HG03354 (cell line): ENCODE measurements at regions not wholly inside any gene's neighbourhood (a gene's known extent, or its start where the extent isn't known, plus 50 kb on each side); places are given as distances from the start of the nearest gene placed in this dataset.

ENCODE experiments used
- ATAC-seq: cut with Tn5 transposase; IDR thresholded peaks from one replicate; pipeline ENCODE4 v1.9.1; 2021; ENCODE audit warnings: mild to moderate bottlenecking; ENCODE audit not compliant: unreplicated experiment, poor library complexity, severe bottlenecking

DNA sequence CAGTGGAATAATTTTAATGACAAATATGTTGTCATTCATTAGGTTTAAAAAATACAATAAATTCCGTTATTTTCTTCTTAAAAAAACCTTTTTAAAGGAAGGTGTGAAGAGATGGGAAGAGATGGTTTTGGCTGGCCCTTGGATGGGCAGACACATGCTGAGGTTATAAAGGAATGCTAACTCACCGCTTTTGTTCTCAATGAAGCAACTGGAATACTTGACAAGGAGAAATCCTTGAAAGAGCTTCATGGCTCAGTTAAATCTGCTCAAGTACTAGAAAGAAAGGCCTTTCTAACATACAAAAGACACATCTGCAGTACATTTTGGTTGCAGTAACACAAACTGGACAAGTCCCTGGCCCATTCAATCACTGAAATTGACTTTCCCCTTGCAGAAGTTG is 158.3 kb upstream of the KCNJ16 start:
- no peak for ATAC-seq

DNA sequence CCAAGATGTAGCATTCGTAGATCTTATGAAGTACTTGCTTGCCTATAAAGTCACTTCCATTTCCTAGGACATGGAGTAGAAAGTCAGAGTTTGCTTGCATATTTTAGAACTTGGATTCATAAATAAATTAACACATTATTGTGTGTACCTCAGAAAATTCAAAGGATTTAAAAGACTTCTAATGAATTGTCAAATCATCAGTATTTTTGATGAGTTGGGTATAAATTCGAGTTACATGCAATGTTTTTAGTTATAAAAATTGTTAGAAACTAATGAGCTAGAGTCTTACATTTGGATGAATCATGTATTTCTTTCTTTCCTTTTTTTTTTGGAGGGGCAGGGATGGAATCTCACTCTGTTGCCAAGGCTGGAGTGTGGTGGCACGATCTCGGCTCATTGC is 156.9 kb upstream of the KCNJ16 start:
- ATAC-seq, result no peak

DNA sequence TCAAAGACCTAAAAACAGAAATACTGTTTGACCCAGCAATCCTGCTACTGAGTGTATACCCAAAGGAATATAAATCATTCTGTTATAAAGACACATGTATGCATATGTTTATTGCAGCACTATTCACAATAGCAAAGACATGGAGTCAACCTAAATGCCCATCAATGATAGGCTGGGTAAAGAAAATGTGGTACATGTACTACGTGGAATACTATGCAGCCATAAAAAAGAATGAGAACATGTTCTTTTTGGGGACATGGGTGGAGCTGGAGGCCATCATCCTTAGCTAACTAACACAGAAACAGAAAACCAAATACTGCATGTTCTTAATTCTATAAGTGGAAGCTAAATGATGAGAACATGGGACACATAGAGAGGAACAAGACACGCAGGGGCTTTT is 155.2 kb upstream of the KCNJ16 start:
- ATAC-seq, result no peak

DNA sequence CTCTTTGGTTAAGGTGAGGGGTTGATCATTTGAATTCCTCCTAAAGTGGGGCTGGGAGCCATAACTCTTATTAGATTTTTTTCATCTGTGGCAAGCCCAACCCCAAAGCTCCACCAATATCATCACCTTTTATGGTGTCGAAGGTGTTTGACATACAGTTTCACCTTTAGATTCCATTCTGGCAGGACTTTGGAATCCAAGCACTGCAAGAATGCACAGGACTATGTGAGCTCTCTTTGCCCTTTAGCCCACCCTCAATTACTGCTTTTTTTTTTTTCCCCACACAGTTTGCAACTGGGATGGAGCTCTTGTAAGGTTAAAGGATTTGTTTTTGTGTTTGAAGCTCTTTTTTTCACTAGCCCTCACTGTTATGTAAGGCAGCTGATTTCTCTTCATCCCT is 154.0 kb upstream of the KCNJ16 start:
- ATAC-seq, result no peak

DNA sequence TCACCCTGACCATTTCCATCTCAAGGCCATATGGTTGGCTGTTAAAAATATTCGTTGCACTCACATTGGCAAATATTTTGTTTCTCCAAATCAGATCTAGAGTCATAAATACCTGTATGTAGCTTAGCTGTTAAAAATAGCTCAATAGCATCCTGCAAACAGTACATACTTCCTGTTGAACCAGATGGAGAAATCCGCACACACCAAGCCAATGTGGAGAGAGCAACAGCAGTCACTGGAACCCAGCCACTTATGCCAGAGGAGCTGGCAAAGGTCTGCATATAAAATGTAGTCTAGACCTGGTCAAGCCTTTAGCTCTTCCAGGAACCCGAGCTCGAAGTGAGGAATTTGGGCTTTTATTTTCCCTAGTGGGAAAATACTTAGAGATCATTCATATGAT is 146.4 kb upstream of the KCNJ16 start:
- no peak for ATAC-seq

DNA sequence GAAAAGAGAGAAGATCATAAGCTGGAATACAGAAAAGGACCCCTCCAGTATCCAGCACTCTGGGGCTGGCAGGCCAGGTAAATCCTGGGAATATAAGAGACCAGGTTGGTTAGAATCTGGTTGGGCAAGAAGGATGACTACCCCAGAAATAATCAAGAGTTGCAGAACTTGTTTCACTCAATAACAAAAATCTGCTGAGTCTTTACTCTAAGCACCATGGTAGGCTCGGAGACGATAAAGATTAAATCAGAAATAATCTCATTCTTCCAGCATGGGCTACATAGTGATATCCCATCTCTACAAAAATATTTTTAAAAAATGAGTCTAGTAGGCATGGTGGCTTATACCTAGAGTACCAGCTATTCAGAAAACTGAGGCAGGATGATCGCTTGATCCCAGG is 138.0 kb upstream of the KCNJ16 start:
- no peak for ATAC-seq

DNA sequence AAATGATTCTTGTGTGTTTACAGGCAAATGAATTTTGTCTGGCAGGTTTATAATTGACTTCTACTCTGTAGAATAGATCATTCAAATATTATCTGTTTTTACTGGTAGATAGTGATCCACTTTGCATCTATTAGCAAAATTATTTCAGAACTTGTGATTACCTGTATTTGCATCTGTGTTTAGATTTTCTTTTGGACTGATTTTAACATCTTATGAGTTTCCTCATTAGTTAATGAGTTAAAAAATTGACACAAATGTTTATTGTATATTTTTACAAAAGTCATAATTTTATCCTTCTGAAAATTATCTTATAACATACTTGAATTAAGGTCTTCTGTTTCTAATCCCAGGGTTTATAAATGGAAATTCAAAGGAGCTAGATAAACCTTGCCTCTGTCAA is 132.0 kb upstream of the KCNJ16 start:
- no peak for ATAC-seq

DNA sequence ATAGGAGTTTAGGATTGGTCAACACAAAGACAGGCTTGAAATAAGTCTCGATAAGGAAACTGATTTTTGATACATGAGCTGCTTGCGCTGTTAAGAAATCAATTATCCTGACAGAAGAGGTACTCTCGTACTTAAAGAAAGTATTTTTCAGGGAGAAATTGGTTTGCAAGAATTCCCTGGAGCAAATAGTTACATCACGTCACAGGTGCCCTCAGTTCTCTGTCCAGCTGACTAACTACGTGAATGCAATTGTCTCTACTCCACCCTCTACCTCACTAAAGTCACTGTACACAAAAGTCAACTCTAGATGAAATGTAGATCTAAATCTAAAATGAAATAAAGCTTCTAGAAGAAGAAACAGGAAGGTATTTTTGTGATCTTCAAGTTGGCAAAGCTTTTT is 130.6 kb upstream of the KCNJ16 start:
- ATAC-seq, result no peak

DNA sequence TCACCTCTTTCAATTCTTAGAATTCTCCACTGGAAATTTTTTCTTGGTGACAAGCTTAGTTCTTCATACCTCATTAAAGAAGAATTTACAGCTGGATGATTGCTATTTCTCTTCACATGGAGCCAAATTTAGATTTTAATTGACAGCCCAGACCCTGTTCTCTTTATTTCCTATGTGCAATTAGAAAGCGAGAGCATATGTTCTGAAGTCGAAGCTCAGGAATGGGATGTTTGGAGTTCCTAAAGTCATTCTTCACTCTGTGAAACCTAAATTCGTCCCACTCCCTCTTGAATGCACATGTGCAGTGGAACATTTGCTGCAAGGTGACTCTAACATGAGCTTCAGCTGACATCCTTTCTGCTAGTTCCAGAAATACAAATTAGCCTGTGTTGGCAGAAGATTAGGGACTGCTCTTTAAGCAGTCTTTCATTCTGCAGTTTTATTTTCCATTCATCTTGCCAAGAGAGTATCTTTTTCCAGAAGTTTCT is 129.3 kb upstream of the KCNJ16 start:
- no peak for ATAC-seq

DNA sequence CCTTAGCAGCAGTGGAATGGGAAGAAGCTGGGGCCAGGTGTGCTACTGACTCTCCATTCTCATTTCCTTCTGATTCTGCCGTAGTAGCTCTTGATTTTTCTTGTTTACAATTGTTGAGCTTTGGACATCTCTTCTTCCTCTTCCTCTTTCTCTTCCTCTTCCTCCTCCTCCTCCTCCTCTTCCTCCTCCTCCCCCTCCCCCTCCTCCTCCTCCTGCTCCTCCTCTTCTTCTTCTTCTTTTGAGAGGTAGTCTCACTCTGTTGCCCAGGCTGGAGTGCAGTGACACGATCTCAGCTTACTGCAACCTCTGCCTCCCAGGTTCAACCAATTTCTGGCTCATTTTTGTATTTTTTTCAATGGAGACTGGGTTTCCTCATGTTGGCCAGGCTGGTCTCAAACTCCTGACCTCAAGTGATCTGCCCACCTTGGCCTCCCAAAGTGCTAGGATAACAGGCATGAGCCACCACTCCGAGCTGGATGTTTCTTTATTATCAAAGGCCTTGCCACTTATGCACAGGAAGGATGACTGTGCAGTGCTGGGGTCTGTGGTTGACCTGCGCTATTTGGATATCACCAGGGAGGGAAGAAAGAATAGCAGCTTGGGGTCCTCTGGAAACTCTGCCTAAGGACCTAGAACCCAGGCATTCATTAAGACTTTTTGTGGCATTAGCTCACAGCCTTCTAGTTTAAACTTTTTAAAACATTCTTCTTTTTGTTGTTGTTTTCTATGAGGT is 127.8 kb upstream of the KCNJ16 start:
- ATAC-seq, result no peak

DNA sequence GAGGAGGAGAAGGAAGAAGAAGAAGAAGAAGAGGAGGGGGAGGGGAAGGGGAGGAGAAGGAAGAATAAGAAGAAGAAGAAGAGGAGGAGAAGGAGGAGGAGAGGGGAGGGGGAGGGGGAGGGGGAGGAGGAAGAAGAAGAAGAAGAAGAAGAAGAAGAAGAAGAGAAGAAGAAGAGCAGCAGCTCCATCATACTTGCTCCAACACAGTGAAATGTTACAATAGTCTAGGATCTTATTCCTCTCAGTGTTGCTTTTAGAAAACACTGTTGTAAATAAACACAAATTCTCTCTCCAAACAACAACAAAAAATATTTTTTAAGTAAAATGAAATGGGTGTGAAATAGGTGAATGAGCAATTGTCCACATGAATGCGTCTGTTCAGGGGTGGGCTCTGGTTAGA is 126.6 kb upstream of the KCNJ16 start:
- ATAC-seq, result no peak

DNA sequence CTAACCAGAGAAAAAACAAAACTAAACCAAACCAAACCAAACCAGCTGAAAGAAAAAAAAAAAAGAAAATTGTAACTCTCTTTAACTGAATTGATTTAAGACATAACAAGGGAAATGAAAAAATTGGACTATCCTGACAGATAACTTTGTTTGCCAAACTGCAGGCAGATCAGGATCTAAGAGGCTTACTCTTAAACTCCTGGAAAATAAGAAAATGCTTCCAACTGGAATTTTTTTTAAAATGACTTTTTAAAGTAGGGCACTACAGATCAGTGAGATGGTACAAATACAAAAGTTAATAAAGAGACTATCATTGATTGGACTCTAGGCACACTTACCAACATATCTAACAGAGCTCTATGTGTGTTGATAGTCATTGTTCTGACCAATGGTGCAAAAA is 125.5 kb upstream of the KCNJ16 start:
- ATAC-seq, result no peak

DNA sequence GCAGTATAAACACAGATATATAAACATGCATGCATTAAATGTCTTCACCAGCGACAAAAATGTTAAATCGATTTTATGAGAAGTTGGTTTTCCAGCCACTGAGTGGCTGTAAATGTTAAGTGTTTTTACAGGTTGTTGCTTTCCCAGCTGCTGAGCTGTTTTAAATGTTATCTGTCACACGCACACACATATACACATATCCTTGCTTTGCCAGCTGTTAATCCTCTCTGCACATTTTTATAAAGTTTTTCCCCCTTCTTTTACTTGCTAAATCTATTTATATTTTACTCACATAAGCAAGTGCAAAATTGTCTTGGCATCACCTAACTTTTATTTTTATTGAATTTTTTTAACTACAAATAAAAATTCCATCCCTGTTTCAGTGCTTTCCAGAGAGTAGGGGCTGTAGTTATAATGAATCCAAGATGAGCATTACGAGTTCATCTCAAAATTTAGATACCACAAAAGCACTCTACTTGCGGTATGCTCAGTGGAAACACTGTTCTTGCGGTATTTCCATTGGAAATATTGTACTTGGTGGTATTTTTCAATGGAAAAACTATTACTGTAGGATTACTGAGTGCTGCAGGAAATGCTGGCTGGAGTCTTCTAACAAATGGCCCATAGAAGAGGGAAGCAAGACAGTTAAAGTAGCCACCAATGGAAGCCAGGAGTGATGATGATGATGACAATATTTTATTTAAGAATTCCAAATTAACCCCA is 124.9 kb upstream of the KCNJ16 start:
- ATAC-seq, result no peak

DNA sequence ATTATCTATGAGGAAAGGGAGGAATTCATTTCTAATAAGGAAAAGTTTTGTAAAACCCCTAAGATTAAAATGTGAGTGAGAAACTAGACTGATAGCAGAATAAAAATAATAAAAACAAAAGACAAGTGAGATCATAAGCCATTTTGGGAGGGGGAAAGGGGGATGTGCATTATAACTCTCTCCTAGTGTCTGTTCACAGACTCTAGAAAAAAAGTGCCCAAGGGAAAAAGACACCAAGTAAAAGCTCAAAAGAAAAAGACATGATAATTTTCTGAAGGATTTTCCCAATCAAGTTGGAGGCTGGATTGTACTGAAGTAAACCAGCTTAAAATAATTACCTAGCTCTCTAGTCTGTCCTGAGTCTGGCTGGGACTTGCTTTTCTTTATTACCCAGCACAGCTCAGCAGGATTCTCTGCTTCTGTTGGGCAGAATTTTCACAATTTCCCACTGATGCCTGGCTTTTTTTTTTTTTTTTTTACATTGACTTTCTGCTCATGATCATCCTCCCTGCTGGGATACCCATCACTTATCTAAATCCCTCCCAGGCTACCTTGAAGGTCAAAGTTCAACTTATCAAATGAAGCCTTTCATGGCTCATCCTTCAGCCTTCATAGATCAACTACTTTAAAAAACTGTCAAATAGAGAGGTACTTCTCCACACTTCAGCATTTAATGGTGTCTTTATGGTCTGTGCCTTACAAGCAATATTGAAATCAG is 124.2 kb upstream of the KCNJ16 start:
- ATAC-seq, result no peak

DNA sequence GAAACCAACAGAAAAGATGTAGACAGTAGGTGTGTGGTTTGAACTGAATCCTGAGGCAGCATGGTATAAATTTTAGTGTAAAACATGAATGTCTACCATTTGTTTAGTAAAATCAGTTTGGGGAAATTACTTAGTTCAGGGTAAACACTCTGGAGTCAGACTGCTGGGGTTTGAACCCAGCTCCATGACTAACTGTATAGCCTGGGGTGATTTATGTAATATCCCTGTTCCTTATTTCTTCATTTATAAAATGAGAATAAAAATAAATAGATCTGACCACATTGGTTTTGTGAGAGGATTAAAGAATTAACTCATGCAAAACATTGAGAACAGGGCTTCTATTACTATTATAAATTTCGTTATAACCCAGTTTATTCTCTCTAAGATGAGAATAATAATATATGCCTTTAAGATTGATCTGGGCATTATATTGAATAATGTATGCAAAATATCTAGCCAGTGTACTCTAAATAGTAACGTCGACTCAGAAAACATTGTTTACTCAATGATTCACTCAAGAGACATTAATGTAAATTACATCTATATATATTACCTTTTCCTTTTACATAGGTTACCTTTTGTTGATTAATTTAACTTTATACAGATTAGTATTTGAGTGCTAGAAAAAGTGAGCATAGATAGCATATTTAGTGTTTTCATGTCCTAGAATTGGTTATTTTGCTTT is 120.6 kb upstream of the KCNJ16 start:
- ATAC-seq, result no peak

DNA sequence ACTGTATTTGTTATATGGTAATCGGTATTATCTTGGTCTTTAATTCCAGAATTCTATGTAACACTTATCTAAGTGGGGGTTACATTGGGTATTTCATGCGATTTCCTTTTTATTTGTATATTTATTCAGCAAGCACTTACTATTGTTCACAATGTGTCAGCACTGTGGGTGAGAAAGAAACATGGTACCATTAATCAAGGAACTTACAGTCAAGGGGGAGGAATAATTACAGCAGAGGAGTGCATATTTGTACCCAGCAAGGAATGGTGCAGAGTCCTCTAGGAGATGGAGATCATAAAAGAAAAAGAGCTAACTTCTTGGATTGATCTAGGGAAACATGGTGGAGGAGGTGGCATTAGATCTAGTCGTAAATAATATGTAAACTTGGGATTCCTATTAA is 117.0 kb upstream of the KCNJ16 start:
- no peak for ATAC-seq

DNA sequence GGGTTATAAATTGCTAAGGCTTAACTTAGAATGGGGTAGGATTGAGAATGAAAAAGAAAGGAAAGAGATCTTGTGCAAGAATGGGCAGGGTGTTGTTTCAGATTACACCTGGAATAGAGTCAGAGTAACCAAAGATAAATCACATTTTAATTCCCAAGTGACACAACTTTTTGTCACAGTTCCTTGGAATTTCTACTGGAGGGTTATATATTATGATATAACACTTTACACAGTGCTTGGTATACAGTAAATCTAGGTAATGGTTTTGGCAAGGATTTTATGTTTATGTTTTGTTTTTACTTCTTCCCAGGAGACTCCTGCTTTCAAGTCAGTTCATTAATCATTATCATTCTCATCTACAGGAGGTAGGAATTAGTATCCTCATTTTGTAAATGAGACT is 115.7 kb upstream of the KCNJ16 start:
- ATAC-seq, result no peak

DNA sequence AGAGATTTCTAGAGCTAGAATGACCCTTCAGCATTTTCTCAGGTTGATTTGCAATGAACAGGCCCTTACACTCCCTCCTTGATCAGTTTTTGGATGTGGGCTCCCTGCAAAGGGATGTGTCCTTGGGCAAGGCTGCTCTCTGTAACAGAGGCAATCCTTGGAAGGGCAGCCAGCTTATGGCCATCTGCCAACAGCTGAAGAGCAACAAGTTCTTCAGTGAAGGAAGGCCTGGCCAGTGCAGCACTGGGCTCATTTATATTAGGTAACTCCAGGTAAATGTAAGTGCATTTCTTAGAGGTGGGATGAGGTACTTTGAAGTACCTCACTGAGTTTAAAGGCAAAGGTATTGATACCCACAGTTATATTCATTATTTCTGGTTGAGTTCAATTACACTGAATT is 114.3 kb upstream of the KCNJ16 start:
- ATAC-seq, result no peak

DNA sequence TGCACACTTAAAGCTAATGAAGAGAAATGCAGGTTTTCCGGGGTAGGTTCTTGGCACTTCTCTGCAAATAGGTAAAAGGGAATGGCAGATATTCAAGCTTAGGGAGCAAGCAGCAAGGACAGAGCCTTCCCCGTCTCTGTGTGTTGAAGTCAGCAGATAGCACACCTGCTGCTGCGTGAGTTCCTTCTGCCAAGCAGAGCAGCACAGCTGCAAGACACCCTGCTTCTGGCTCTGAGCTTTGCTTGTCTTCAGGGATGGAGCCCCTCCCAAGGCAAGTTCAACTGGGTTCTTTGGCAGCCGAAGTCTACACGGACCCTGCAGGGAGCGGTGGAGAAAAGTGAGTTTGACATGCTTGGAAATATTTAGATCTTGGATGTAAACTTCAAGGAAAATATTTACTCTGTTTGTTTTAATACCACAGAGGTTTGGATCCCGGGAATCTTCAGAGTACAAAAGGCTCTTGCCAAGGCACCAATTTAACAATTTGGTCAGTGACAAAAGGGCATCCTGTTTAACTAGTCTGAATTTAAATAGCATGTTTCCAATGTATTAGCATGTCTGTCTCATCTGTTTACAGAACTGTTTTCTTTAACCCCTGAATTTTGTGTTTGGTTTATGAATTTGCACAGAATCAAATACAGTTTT is 113.4 kb upstream of the KCNJ16 start:
- no peak for ATAC-seq

DNA sequence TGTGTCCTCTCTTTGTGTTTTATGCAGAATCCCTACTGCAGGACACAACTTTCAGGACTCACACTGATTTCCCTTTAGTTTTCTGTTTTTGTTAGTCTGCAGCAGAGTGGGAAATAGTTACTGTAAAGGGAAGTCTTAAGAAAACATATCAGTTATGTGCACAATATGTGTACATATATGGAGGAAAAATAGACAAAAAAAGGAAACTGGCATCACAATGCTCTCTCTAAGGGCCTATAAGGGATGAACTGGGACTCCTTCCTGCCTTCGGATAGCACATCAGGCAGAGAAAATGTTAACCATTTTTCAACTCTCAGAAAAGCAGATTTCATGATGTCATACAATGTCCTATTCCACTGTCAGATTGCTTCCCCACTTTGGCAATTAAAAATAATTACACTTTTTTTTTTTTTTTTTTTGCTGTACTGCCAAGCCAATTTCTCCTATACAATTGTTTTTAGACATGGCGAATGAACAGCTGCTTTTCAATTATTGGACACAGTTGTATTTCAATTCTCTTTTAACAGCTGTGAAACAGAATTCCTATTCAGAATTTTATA is 112.5 kb upstream of the KCNJ16 start:
- no peak for ATAC-seq
